ENCODE measurements at regions not wholly inside any gene's neighbourhood (a gene's known extent, or its start where the extent isn't known, plus 50 kb on each side); places are given as distances from the start of the nearest gene placed in this dataset.
A peak's percentile ranks its signal among the peaks of the same experiment; 100 is the strongest.

GRCh38 chr15:70509282-70509662 is 254.1 kb downstream of the UACA start:
- RAD21 ChIA-PET (ENCODE audit: unreplicated experiment), result interaction anchor here (1.3 kb wide), 2 partner anchors 17 to 411 kb away, joined by 3 read pairs; partner anchors contain the start of gene TLE3
- in situ Hi-C loops (cut with MboI), result no loop called here
- BruUV-seq (replicated peaks), result no TSS peak
- Histone ChIP-seq H3K4me1 (ENCODE audit: control insufficient read depth, insufficient read depth, low read length) (peaks cover 38% of the 10 kb centered on the region), H3K9me3 (replicated peaks; ENCODE audit: control insufficient read depth, insufficient read depth, low read length) (peaks cover 13% of the 10 kb centered on the region; the same call in 2 of the 3 replicates), H3K4me3 (no peak overlapping the region), H3K27me3 (replicated peaks in 1 of 2; ENCODE audit: control insufficient read depth in 2 of 2, insufficient read depth in 2 of 2, low read length in 1 of 2) (no peaks in the 10 kb centered on the region), H3K9ac (ENCODE audit: control insufficient read depth, insufficient read depth, low read length) (no peak overlapping the region), H3K36me3 (ENCODE audit: control insufficient read depth in 2 of 2, insufficient read depth in 2 of 2, low read length in 1 of 2) (no peaks in the 10 kb centered on the region), H3K4me2 (ENCODE audit: control insufficient read depth, insufficient read depth) (no peak overlapping the region), H3K79me2 (ENCODE audit: control insufficient read depth, insufficient read depth, low read length) (no peaks in the 10 kb centered on the region), H3K27ac (ENCODE audit: control insufficient read depth, insufficient read depth) (no peak overlapping the region), H2AFZ (ENCODE audit: control insufficient read depth, low read depth, low read length) (no peak overlapping the region; the same call in 1 of the 2 replicates), H4K20me1 (ENCODE audit: control insufficient read depth, insufficient read depth) (no peaks in the 10 kb centered on the region)
- intact Hi-C loops (cut with micrococcal nuclease; ENCODE audit: unreplicated experiment), result no loop called here
- POLR2A ChIA-PET, result no interaction called here
- SMC1A ChIA-PET (ENCODE audit: uncharacterized antibody, unreplicated experiment), result interaction anchor here (6.7 kb wide), 1 partner anchor 21 kb away, joined by 40 read pairs; no protein-coding TSS in a partner anchor
- FAIRE-seq, result no peak
- no peak for DNase-seq (ENCODE audit: low read depth, low spot score)
- WGBS (ENCODE audit: insufficient coverage, insufficient replicate concordance, low lambda C conversion rate, missing lambda C conversion rate), result 0% methylated on average over 2 of the region's 2 CpGs
- TF ChIP-seq RUNX3 (IDR thresholded peaks at IDR 0.05; ENCODE audit: low read length), result peak; percentile 27; the same call in 1 of the 2 replicates
- peak; percentile 53; the same call in 1 of the 2 replicates for TF ChIP-seq SPI1 (IDR thresholded peaks at IDR 0.05; ENCODE audit: borderline replicate concordance, insufficient read depth, low read depth, low read length)
- TF ChIP-seq CEBPZ (IDR thresholded peaks at IDR 0.05; ENCODE audit: low read depth, low read length), result no peak
- no peak for ATAC-seq
- CTCF ChIA-PET, result interaction anchor here (4.4 kb wide), 1 partner anchor 21 kb away, joined by 19 read pairs; no protein-coding TSS in a partner anchor
